SK-N-SH (cell line): ENCODE measurements at regions not wholly inside any gene's neighbourhood (a gene's known extent, or its start where the extent isn't known, plus 50 kb on each side); places are given as distances from the start of the nearest gene placed in this dataset.

Source experiments
- CTCF ChIA-PET: fragments of 300-600, 350-600 bp; formaldehyde crosslinking; extraction: SDS; loops from one replicate; lab custom pipeline; 2021; lab: Yijun Ruan, JAX
- POLR2A ChIA-PET: fragments of 350-600 bp; sonication (Branson Sonifier 250); formaldehyde crosslinking; extraction: SDS; loops from one replicate; lab custom pipeline; 2020; ENCODE audit warnings: antibody characterized with exemption, inconsistent platforms; lab: Yijun Ruan, JAX
- DNase-seq: peaks from one replicate; pipeline ENCODE4 v3.0.0; 2012
- H2AFZ ChIP-seq: fragments of 200-600 bp; sonication (generic); 2 replicates; pipeline ENCODE4 v1.8.1; 2016; ENCODE audit warnings: antibody characterized with exemption, mild to moderate bottlenecking, low read depth
- H3F3A ChIP-seq: fragments of 200-600 bp; sonication (generic); replicated peaks from 2 replicates; pipeline ENCODE3; 2016; ENCODE audit warnings: antibody characterized with exemption, mild to moderate bottlenecking; ENCODE audit not compliant: insufficient read depth
- H3K27ac ChIP-seq, 2 experiments: fragments of 200-500 bp in 1 of 2; fragments of 200-600 bp in 1 of 2; sonication (Bioruptor generic) in 1 of 2; sonication (generic), shearing (Covaris generic) in 1 of 2; 2 replicates each; pipeline versions ENCODE4 v1.5.1 to v1.6.1; 2014 to 2016; ENCODE audit warnings: low read depth in 2 of 2, inconsistent platforms in 1 of 2, low read length in 1 of 2, mild to moderate bottlenecking in 1 of 2, mixed read lengths in 1 of 2
- H3K27me3 ChIP-seq: fragments of 200-600 bp; sonication (generic), shearing (Covaris generic); 2 replicates; pipeline ENCODE4 v1.6.1; 2016; ENCODE audit warnings: mixed run types; ENCODE audit not compliant: insufficient read depth
- H3K36me3 ChIP-seq, 2 experiments: fragments of 200-500 bp in 1 of 2; fragments of 200-600 bp in 1 of 2; sonication (Bioruptor generic) in 1 of 2; sonication (generic) in 1 of 2; replicated peaks in 1 of 2; 2 replicates each; pipeline versions ENCODE3 to v1.5.1; 2014 to 2016; ENCODE audit warnings: low read length in 1 of 2, mild to moderate bottlenecking in 1 of 2; ENCODE audit not compliant: insufficient read depth in 2 of 2, control insufficient read depth in 1 of 2
- H3K4me1 ChIP-seq, 2 experiments: fragments of 200-500 bp in 1 of 2; fragments of 200-600 bp in 1 of 2; sonication (Bioruptor generic) in 1 of 2; sonication (generic), shearing (Covaris generic) in 1 of 2; 2 replicates each; pipeline versions ENCODE4 v1.5.1 to v1.6.1; 2014 to 2016; ENCODE audit warnings: low read depth in 1 of 2, low read length in 1 of 2, mixed run types in 1 of 2; ENCODE audit not compliant: insufficient read depth in 2 of 2, control insufficient read depth in 1 of 2
- H3K4me2 ChIP-seq: fragments of 200-600 bp; sonication (generic), shearing (Covaris generic); 2 replicates; pipeline ENCODE4 v1.6.1; 2017; ENCODE audit warnings: mixed run types
- H3K4me3 ChIP-seq, 2 experiments: fragments of 200-500 bp in 1 of 2; fragments of 200-600 bp in 1 of 2; sonication (Bioruptor generic) in 1 of 2; sonication (generic), shearing (Covaris generic) in 1 of 2; 2 replicates each; pipeline versions ENCODE4 v1.5.1 to v1.8.1; 2014 to 2016; ENCODE audit warnings: low read depth in 2 of 2, inconsistent platforms in 1 of 2, low read length in 1 of 2, mild to moderate bottlenecking in 1 of 2, mixed read lengths in 1 of 2, moderate library complexity in 1 of 2
- H3K79me2 ChIP-seq: fragments of 200-600 bp; sonication (generic); 2 replicates; pipeline ENCODE4 v1.8.1; 2017; ENCODE audit warnings: mild to moderate bottlenecking; ENCODE audit not compliant: insufficient read depth
- H3K9ac ChIP-seq: fragments of 200-600 bp; sonication (generic); 2 replicates; pipeline ENCODE4 v1.6.1; 2017; ENCODE audit warnings: mixed run types
- H3K9me2 ChIP-seq: fragments of 200-600 bp; sonication (generic); 2 replicates; pipeline ENCODE4 v1.6.1; 2017; ENCODE audit warnings: mixed run types
- H3K9me3 ChIP-seq: fragments of 200-600 bp; sonication (generic); 2 replicates; pipeline ENCODE4 v1.6.1; 2017; ENCODE audit warnings: mixed run types, mild to moderate bottlenecking, moderate library complexity
- H4K20me1 ChIP-seq: fragments of 200-600 bp; sonication (generic); 2 replicates; pipeline ENCODE4 v1.6.1; 2017; ENCODE audit warnings: mild to moderate bottlenecking, mixed run types; ENCODE audit not compliant: insufficient read depth
- CHD2 ChIP-seq: fragments of 150-350 bp; IDR thresholded peaks from 2 replicates; pipeline ENCODE4 v1.6.1; 2018; ENCODE audit warnings: low read length; ENCODE audit not compliant: partially characterized antibody
- ELF1 ChIP-seq: IDR thresholded peaks from 2 replicates; pipeline ENCODE4 v1.4.0; 2012
- FOSL2 ChIP-seq: IDR thresholded peaks from 2 replicates; pipeline ENCODE4 v1.4.0; 2012; ENCODE audit warnings: low read depth, mild to moderate bottlenecking, moderate library complexity, borderline replicate concordance
- GABPA ChIP-seq: IDR thresholded peaks from 2 replicates; pipeline ENCODE4 v1.4.0; 2012; ENCODE audit warnings: low read depth, mild to moderate bottlenecking
- GATA2 ChIP-seq: sonication (generic); formaldehyde crosslinking; IDR thresholded peaks from 2 replicates; pipeline ENCODE4 v1.5.0; 2020; ENCODE audit warnings: mild to moderate bottlenecking, missing genetic modification reagents
- MXI1 ChIP-seq: IDR thresholded peaks from 2 replicates; pipeline ENCODE4 v1.6.1; 2012; ENCODE audit warnings: mild to moderate bottlenecking, low read depth, low read length, improper control_type of control experiment
- NFIC ChIP-seq: IDR thresholded peaks from 2 replicates; pipeline ENCODE4 v1.4.0; 2012; ENCODE audit warnings: borderline replicate concordance
- RCOR1 ChIP-seq: fragments of 150-350 bp; IDR thresholded peaks from 2 replicates; pipeline ENCODE4 v1.6.1; 2017; ENCODE audit warnings: antibody characterized with exemption, low read length
- RFX5 ChIP-seq: IDR thresholded peaks from 2 replicates; pipeline ENCODE4 v1.6.1; 2012; ENCODE audit warnings: mild to moderate bottlenecking, improper control_type of control experiment, low read length
- SIN3A ChIP-seq: IDR thresholded peaks from 2 replicates; pipeline ENCODE4 v1.6.1; 2012; ENCODE audit warnings: low read depth, mild to moderate bottlenecking, low read length, moderate library complexity, borderline replicate concordance
- TEAD4 ChIP-seq: IDR thresholded peaks from 2 replicates; pipeline ENCODE4 v1.4.0; 2012; ENCODE audit warnings: mild to moderate bottlenecking, borderline replicate concordance; ENCODE audit not compliant: insufficient read depth
- YY1 ChIP-seq: IDR thresholded peaks from 2 replicates; pipeline ENCODE4 v1.4.0; 2012; ENCODE audit warnings: low read depth, mild to moderate bottlenecking
- WGBS: methylation state at CpG from one replicate; pipeline ENCODE4 v1.1.6; 2017; ENCODE audit warnings: low lambda C conversion rate; 5-methylcytosine and 5-hydroxymethylcytosine counted together
- TF ChIP-seq, protein P1 (sequence below): fragments of 200-600 bp; sonication (generic); IDR thresholded peaks from 2 replicates; pipeline ENCODE4 v1.6.1; 2017; ENCODE audit warnings: antibody characterized with exemption, mild to moderate bottlenecking, moderate library complexity
- TF ChIP-seq, protein P2 (sequence below): IDR thresholded peaks from 2 replicates; pipeline ENCODE4 v1.6.1; 2012; ENCODE audit warnings: mild to moderate bottlenecking, low read depth, low read length, moderate library complexity

DNA sequence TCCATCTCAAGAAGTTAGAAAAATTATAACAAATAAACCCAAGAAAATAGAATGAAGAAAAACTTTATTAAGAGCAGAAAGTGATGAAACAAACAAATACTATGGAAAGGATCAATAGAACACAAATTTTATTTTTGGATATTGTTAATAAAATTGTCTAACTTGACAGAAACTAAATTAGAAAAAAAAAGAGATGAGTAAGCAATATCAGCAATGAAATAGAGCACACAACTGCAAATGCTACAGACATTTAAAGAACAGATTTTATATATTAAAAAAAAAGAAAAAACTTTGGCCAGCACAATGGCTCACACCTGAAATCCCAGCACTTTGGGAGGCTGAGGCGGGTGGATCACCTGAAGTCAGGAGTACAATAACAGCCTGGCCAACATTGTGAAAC, 628.0 kb downstream of the EPHA7 start:
- CTCF ChIA-PET = no interaction called here
- TF ChIP-seq CHD2 (no peak), GATA2 (no peak), SIN3A (no peak), RFX5 (no peak), ELF1 (no peak), MXI1 (no peak), FOSL2 (no peak), TEAD4 (no peak), NFIC (no peak), YY1 (no peak), GABPA (no peak)
- TF ChIP-seq, protein P1, sequence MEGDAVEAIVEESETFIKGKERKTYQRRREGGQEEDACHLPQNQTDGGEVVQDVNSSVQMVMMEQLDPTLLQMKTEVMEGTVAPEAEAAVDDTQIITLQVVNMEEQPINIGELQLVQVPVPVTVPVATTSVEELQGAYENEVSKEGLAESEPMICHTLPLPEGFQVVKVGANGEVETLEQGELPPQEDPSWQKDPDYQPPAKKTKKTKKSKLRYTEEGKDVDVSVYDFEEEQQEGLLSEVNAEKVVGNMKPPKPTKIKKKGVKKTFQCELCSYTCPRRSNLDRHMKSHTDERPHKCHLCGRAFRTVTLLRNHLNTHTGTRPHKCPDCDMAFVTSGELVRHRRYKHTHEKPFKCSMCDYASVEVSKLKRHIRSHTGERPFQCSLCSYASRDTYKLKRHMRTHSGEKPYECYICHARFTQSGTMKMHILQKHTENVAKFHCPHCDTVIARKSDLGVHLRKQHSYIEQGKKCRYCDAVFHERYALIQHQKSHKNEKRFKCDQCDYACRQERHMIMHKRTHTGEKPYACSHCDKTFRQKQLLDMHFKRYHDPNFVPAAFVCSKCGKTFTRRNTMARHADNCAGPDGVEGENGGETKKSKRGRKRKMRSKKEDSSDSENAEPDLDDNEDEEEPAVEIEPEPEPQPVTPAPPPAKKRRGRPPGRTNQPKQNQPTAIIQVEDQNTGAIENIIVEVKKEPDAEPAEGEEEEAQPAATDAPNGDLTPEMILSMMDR = no peak
- TF ChIP-seq, protein P2, sequence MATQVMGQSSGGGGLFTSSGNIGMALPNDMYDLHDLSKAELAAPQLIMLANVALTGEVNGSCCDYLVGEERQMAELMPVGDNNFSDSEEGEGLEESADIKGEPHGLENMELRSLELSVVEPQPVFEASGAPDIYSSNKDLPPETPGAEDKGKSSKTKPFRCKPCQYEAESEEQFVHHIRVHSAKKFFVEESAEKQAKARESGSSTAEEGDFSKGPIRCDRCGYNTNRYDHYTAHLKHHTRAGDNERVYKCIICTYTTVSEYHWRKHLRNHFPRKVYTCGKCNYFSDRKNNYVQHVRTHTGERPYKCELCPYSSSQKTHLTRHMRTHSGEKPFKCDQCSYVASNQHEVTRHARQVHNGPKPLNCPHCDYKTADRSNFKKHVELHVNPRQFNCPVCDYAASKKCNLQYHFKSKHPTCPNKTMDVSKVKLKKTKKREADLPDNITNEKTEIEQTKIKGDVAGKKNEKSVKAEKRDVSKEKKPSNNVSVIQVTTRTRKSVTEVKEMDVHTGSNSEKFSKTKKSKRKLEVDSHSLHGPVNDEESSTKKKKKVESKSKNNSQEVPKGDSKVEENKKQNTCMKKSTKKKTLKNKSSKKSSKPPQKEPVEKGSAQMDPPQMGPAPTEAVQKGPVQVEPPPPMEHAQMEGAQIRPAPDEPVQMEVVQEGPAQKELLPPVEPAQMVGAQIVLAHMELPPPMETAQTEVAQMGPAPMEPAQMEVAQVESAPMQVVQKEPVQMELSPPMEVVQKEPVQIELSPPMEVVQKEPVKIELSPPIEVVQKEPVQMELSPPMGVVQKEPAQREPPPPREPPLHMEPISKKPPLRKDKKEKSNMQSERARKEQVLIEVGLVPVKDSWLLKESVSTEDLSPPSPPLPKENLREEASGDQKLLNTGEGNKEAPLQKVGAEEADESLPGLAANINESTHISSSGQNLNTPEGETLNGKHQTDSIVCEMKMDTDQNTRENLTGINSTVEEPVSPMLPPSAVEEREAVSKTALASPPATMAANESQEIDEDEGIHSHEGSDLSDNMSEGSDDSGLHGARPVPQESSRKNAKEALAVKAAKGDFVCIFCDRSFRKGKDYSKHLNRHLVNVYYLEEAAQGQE = no peak
- TF ChIP-seq, all 33 proteins: peak for 0
- Histone ChIP-seq H3K4me3 (no peak overlapping the region), H3K9ac (no peak overlapping the region), H3K79me2 (no peaks in the 10 kb centered on the region), H3K36me3 (no peaks in the 10 kb centered on the region), H2AFZ (no peak overlapping the region), H3K4me1 (no peaks in the 10 kb centered on the region), H3K4me2 (no peak overlapping the region), H3F3A (no peaks in the 10 kb centered on the region), H3K27me3 (no peaks in the 10 kb centered on the region), H4K20me1 (no peaks in the 10 kb centered on the region), H3K9me2 (no peaks in the 10 kb centered on the region), H3K27ac (no peak overlapping the region), H3K9me3 (no peaks in the 10 kb centered on the region)
- WGBS = 50% methylated on average over 1 of the region's 1 CpG
- no peak for DNase-seq
- POLR2A ChIA-PET = no interaction called here

DNA sequence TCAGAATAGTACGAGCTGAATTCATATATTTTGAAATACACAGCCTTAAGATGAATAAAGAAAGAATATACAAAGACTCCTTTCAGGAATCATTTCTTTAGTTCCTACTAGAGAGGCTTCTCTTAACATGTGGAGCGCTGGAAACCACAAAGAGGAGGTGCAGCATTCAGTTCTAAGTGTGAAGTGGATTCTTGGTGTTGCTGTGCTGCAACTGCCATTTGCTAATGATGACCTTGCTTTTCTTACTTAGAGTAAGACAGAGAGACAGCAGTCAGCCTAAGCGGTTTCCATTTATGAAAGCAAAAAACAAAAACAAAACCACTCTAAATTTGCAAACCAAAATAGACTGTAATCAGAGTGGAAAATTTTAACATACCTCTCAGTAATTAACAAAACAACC, 629.0 kb downstream of the EPHA7 start:
- Histone ChIP-seq H3K27me3 (no peaks in the 10 kb centered on the region), H3K9me2 (no peaks in the 10 kb centered on the region), H3K27ac (no peak overlapping the region), H3K4me1 (no peaks in the 10 kb centered on the region), H3K4me3 (no peak overlapping the region), H2AFZ (no peak overlapping the region), H3K4me2 (no peak overlapping the region), H3K9ac (no peak overlapping the region), H3K79me2 (no peaks in the 10 kb centered on the region), H3F3A (no peaks in the 10 kb centered on the region), H3K9me3 (no peaks in the 10 kb centered on the region), H3K36me3 (no peaks in the 10 kb centered on the region)
- 12% methylated on average over 3 of the region's 3 CpGs for WGBS
- ChIA-PET POLR2A (no interaction called here), CTCF (no interaction called here)
- DNase-seq = no peak
- TF ChIP-seq RCOR1 = no peak
- no peak for TF ChIP-seq FOSL2
- TF ChIP-seq, all 33 proteins: peak for 0
- no peaks in the 10 kb centered on the region for H4K20me1 ChIP-seq
